SK-N-SH treated with all-trans-retinoic acid at 6 μM for 48 hours (cell line): ENCODE measurements at regions not wholly inside any gene's neighbourhood (a gene's known extent, or its start where the extent isn't known, plus 50 kb on each side); places are given as distances from the start of the nearest gene placed in this dataset.

Experiments
- ATAC-seq: fragments of 200-7000 bp; cut with Tn5 transposase; 3 replicates; pipeline ENCODE4 v1.9.1; 2020; ENCODE audit warnings: mild to moderate bottlenecking, moderate library complexity
- ARNTL ChIP-seq: fragments of 450-650 bp; formaldehyde crosslinking; IDR thresholded peaks from 2 replicates; pipeline ENCODE4 v1.5.0; 2020; ENCODE audit warnings: low read depth, mild to moderate bottlenecking, moderate library complexity, borderline replicate concordance
- BACH2 ChIP-seq: fragments of 250-450 bp; sonication (Bioruptor Pico); IDR thresholded peaks from 2 replicates; pipeline ENCODE4 v1.9.0; 2021; ENCODE audit warnings: mild to moderate bottlenecking, borderline replicate concordance
- CREB5 ChIP-seq: fragments of 250-450 bp; sonication (Bioruptor Pico); IDR thresholded peaks from 2 replicates; pipeline ENCODE4 v1.5.1; 2020; ENCODE audit warnings: low read depth, mild to moderate bottlenecking, moderate library complexity
- CSDC2 ChIP-seq: fragments of 250-450 bp; sonication (Bioruptor Pico); IDR thresholded peaks from 2 replicates; pipeline ENCODE4 v1.5.0; 2020; ENCODE audit warnings: mild to moderate bottlenecking, moderate library complexity
- ESRRG ChIP-seq: fragments of 250-450 bp; sonication (Bioruptor Pico); IDR thresholded peaks from 2 replicates; pipeline ENCODE4 v1.6.1; 2021; ENCODE audit warnings: mild to moderate bottlenecking
- GLIS3 ChIP-seq: fragments of 250-450 bp; sonication (Bioruptor Pico); IDR thresholded peaks from 2 replicates; pipeline ENCODE4 v1.5.0; 2020; ENCODE audit warnings: mild to moderate bottlenecking, moderate library complexity
- PPARA ChIP-seq: fragments of 250-450 bp; sonication (Bioruptor Pico); IDR thresholded peaks from 2 replicates; pipeline ENCODE4 v1.5.0; 2020; ENCODE audit warnings: mild to moderate bottlenecking, borderline replicate concordance
- RARB ChIP-seq: fragments of 250-450 bp; sonication (Bioruptor Pico); IDR thresholded peaks from 2 replicates; pipeline ENCODE4 v1.8.0; 2021; ENCODE audit warnings: mild to moderate bottlenecking, moderate library complexity
- SNAI2 ChIP-seq: fragments of 250-450 bp; sonication (Bioruptor Pico); IDR thresholded peaks from 2 replicates; pipeline ENCODE4 v1.5.0; 2020; ENCODE audit warnings: mild to moderate bottlenecking, moderate library complexity
- TCF4 ChIP-seq: fragments of 250-450 bp; sonication (Bioruptor Pico); IDR thresholded peaks from 2 replicates; pipeline ENCODE4 v1.8.0; 2021; ENCODE audit warnings: mild to moderate bottlenecking, moderate library complexity, borderline replicate concordance
- ZFP3 ChIP-seq: fragments of 250-450 bp; sonication (Bioruptor Pico); IDR thresholded peaks from 2 replicates; pipeline ENCODE4 v1.5.0; 2020; ENCODE audit warnings: mild to moderate bottlenecking, moderate library complexity
- ZFP30 ChIP-seq: fragments of 450-650 bp; formaldehyde crosslinking; IDR thresholded peaks from 2 replicates; pipeline ENCODE4 v1.5.0; 2022; ENCODE audit warnings: mild to moderate bottlenecking, moderate library complexity
- ZNF565 ChIP-seq: fragments of 450-650 bp; formaldehyde crosslinking; conservative IDR thresholded peaks from 2 replicates; pipeline ENCODE4 v1.5.0; 2020; ENCODE audit warnings: low read depth, mild to moderate bottlenecking, moderate library complexity
- ZNF70 ChIP-seq: fragments of 450-650 bp; formaldehyde crosslinking; IDR thresholded peaks from 2 replicates; pipeline ENCODE4 v1.5.0; 2020; ENCODE audit warnings: mild to moderate bottlenecking, moderate library complexity
- ZNF8 ChIP-seq: fragments of 450-650 bp; formaldehyde crosslinking; IDR thresholded peaks from 2 replicates; pipeline ENCODE4 v1.5.0; 2020; ENCODE audit warnings: mild to moderate bottlenecking, moderate library complexity
- TF ChIP-seq, protein P1 (sequence below): fragments of 250-450 bp; sonication (Bioruptor Pico); IDR thresholded peaks from 2 replicates; pipeline ENCODE4 v1.8.0; 2020; ENCODE audit warnings: mild to moderate bottlenecking, moderate library complexity, borderline replicate concordance
- TF ChIP-seq, protein P2 (sequence below): fragments of 250-450 bp; sonication (Bioruptor Pico); IDR thresholded peaks from 2 replicates; pipeline ENCODE4 v1.8.0; 2021; ENCODE audit warnings: low read depth, mild to moderate bottlenecking, moderate library complexity, borderline replicate concordance

GRCh38 chr7:82623812-82624211 is 180.2 kb upstream of the CACNA2D1 start (continued):
- TF ChIP-seq, protein P1, sequence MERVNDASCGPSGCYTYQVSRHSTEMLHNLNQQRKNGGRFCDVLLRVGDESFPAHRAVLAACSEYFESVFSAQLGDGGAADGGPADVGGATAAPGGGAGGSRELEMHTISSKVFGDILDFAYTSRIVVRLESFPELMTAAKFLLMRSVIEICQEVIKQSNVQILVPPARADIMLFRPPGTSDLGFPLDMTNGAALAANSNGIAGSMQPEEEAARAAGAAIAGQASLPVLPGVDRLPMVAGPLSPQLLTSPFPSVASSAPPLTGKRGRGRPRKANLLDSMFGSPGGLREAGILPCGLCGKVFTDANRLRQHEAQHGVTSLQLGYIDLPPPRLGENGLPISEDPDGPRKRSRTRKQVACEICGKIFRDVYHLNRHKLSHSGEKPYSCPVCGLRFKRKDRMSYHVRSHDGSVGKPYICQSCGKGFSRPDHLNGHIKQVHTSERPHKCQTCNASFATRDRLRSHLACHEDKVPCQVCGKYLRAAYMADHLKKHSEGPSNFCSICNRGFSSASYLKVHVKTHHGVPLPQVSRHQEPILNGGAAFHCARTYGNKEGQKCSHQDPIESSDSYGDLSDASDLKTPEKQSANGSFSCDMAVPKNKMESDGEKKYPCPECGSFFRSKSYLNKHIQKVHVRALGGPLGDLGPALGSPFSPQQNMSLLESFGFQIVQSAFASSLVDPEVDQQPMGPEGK (CRISPR knock-in tag) = no peak
- TF ChIP-seq BACH2 (CRISPR knock-in tag) = no peak
- TF ChIP-seq RARB (CRISPR knock-in tag) = no peak
- TF ChIP-seq, protein P2, sequence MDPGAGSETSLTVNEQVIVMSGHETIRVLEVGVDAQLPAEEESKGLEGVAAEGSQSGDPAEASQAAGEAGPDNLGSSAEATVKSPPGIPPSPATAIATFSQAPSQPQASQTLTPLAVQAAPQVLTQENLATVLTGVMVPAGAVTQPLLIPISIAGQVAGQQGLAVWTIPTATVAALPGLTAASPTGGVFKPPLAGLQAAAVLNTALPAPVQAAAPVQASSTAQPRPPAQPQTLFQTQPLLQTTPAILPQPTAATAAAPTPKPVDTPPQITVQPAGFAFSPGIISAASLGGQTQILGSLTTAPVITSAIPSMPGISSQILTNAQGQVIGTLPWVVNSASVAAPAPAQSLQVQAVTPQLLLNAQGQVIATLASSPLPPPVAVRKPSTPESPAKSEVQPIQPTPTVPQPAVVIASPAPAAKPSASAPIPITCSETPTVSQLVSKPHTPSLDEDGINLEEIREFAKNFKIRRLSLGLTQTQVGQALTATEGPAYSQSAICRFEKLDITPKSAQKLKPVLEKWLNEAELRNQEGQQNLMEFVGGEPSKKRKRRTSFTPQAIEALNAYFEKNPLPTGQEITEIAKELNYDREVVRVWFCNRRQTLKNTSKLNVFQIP (CRISPR knock-in tag) = no peak
- no peak for TF ChIP-seq TCF4 (CRISPR knock-in tag)
- TF ChIP-seq SNAI2 (CRISPR knock-in tag) = no peak
- TF ChIP-seq ZNF70 (CRISPR knock-in tag) = no peak

DNA sequence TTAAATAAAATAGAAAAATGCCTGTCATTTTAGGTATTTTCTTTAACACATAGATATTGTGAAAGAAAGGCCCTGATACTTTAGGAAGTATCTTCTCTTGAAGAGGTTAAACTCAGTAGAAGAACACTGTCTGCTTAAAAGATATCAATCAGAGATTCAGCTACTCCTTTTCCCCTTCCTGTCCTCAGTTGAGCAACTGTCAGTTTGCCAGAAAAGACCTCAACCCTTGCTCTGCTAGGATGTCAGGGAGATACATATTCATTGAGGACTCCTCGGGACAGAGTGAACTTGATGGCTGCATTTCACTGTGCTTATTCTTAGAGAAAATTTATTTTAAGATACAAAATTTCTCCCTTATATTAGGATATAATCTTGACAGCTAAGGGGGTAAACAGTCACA is 173.6 kb upstream of the CACNA2D1 start:
- no peak for ATAC-seq

GRCh38 chr7:82616059-82616728 is 172.6 kb upstream of the CACNA2D1 start:
- no peak for TF ChIP-seq CREB5
- TF ChIP-seq ZFP3 (CRISPR knock-in tag) = no peak
- no peak for TF ChIP-seq GLIS3 (CRISPR knock-in tag)
- no peak for TF ChIP-seq ARNTL (CRISPR knock-in tag)
- TF ChIP-seq ZFP30 (CRISPR knock-in tag) = no peak
- no peak for TF ChIP-seq ESRRG (CRISPR knock-in tag)
- TF ChIP-seq, all 23 proteins: peak for 0
- no peak for ATAC-seq

More for the DNA sequence above, 173.6 kb upstream of the CACNA2D1 start:
- TF ChIP-seq, protein P1 (CRISPR knock-in tag) = no peak
- TF ChIP-seq PPARA = no peak
- TF ChIP-seq CSDC2 (CRISPR knock-in tag) = no peak

GRCh38 chr7:82615527-82615926 is 171.9 kb upstream of the CACNA2D1 start:
- no peak for ATAC-seq
- no peak for TF ChIP-seq RARB (CRISPR knock-in tag)
- no peak for TF ChIP-seq SNAI2 (CRISPR knock-in tag)
- no peak for TF ChIP-seq CREB5
- TF ChIP-seq ESRRG (CRISPR knock-in tag) = no peak
- no peak for TF ChIP-seq ZNF8 (CRISPR knock-in tag)
- TF ChIP-seq ZFP30 (CRISPR knock-in tag) = no peak
- no peak for TF ChIP-seq ARNTL (CRISPR knock-in tag)
- TF ChIP-seq, protein P1 (CRISPR knock-in tag) = no peak
- no peak for TF ChIP-seq ZNF565 (CRISPR knock-in tag)
- TF ChIP-seq, protein P2 (CRISPR knock-in tag) = no peak
